GM12878 (cell line): ENCODE measurements at regions not wholly inside any gene's neighbourhood (a gene's known extent, or its start where the extent isn't known, plus 50 kb on each side); places are given as distances from the start of the nearest gene placed in this dataset.

Source experiments
- ATAC-seq: fragments of 200-7000 bp; cut with Tn5 transposase; 3 replicates; pipeline ENCODE4 v1.9.1; 2020; ENCODE audit warnings: mild to moderate bottlenecking, moderate library complexity
- BruUV-seq: library from RNA; stranded (reverse); fragments of 400-500 nt; replicated peaks from 2 replicates; lab custom pipeline; 2021; lab: Mats Ljungman, UMichigan
- CTCF ChIA-PET: fragments of 300-600 bp; sonication (Branson Sonifier 250); formaldehyde crosslinking; extraction: SDS; loops from one replicate; lab custom pipeline; 2021; ENCODE audit warnings: inconsistent platforms; lab: Yijun Ruan, JAX
- POLR2A ChIA-PET: fragments of 350-600 bp; formaldehyde crosslinking; extraction: SDS; loops from one replicate; lab custom pipeline; 2021; ENCODE audit warnings: inconsistent platforms; lab: Charles Lee
- RAD21 ChIA-PET: fragments of 300-600 bp; sonication (Branson Sonifier 250); formaldehyde crosslinking; loops from one replicate; lab custom pipeline; 2023; ENCODE audit warnings: antibody characterized with exemption; ENCODE audit not compliant: unreplicated experiment; lab: Charles Lee
- SMC1A ChIA-PET: fragments of 300-600 bp; sonication (Branson Sonifier 250); formaldehyde crosslinking; loops from one replicate; lab custom pipeline; 2023; ENCODE audit not compliant: unreplicated experiment, uncharacterized antibody; lab: Charles Lee
- DNase-seq: peaks from one replicate; pipeline ENCODE4 v3.0.0-alpha.2; 2011; ENCODE audit warnings: low read depth, low spot score
- FAIRE-seq: peaks from 3 replicates; lab custom pipeline; 2011; peaks lifted over from hg19 to GRCh38; lab: Jason Lieb, UNC
- H2AFZ ChIP-seq: 2 replicates; pipeline ENCODE4 v1.6.0; 2011; ENCODE audit warnings: low read depth, low read length, control low read depth; ENCODE audit not compliant: control insufficient read depth
- H3K27ac ChIP-seq: 2 replicates; pipeline ENCODE4 v1.5.1; 2011; ENCODE audit warnings: control low read depth; ENCODE audit not compliant: control insufficient read depth, insufficient read depth
- H3K27me3 ChIP-seq, 2 experiments: replicated peaks in 1 of 2; 2 replicates each; pipeline versions ENCODE4 v1.6.0 to v1.6.1; 2011; ENCODE audit warnings: low read length in 1 of 2; ENCODE audit not compliant: control insufficient read depth in 2 of 2, insufficient read depth in 2 of 2
- H3K36me3 ChIP-seq, 2 experiments: 2 replicates each; pipeline ENCODE4 v1.5.1; 2011; ENCODE audit warnings: low read length in 1 of 2; ENCODE audit not compliant: control insufficient read depth in 2 of 2, insufficient read depth in 2 of 2
- H3K4me1 ChIP-seq: 2 replicates; pipeline ENCODE4 v1.6.1; 2011; ENCODE audit warnings: mild to moderate bottlenecking, low read length, moderate library complexity, mixed read lengths; ENCODE audit not compliant: control insufficient read depth, insufficient read depth
- H3K4me2 ChIP-seq: 2 replicates; pipeline ENCODE4 v1.6.0; 2011; ENCODE audit warnings: control low read depth; ENCODE audit not compliant: control insufficient read depth, insufficient read depth
- H3K4me3 ChIP-seq: fragments of 200-600 bp; sonication (generic); 2 replicates; pipeline ENCODE4 v1.5.1; 2016
- H3K79me2 ChIP-seq: 2 replicates; pipeline ENCODE4 v1.6.0; 2011; ENCODE audit warnings: low read length; ENCODE audit not compliant: control insufficient read depth, insufficient read depth
- H3K9ac ChIP-seq: 2 replicates; pipeline ENCODE4 v1.8.0; 2011; ENCODE audit warnings: low read length, control low read depth, mixed read lengths; ENCODE audit not compliant: control insufficient read depth, insufficient read depth
- H3K9me3 ChIP-seq: replicated peaks from 3 replicates; pipeline ENCODE4 v1.5.1; 2011; ENCODE audit warnings: mild to moderate bottlenecking, low read length; ENCODE audit not compliant: control insufficient read depth, insufficient read depth
- H4K20me1 ChIP-seq: 2 replicates; pipeline ENCODE4 v1.6.0; 2011; ENCODE audit not compliant: control insufficient read depth, insufficient read depth
- ASH2L ChIP-seq: fragments of 300-600, 200-600 bp; sonication (generic); IDR thresholded peaks from 2 replicates; pipeline ENCODE4 v1.6.1; 2017; ENCODE audit warnings: low read depth, mild to moderate bottlenecking, borderline replicate concordance
- BRCA1 ChIP-seq: IDR thresholded peaks from 2 replicates; pipeline ENCODE4 v1.6.1; 2011; ENCODE audit warnings: low read depth, low read length, improper control_type of control experiment
- CBX3 ChIP-seq: fragments of 200-600 bp; sonication (generic); IDR thresholded peaks from 2 replicates; pipeline ENCODE4 v1.6.1; 2016; ENCODE audit warnings: low read depth, borderline replicate concordance
- CEBPB ChIP-seq, 2 experiments: fragments of 150-350 bp in 1 of 2; IDR thresholded peaks; 2 replicates each; pipeline ENCODE4 v1.6.1; 2012 to 2014; ENCODE audit warnings: low read depth in 2 of 2, low read length in 2 of 2, borderline replicate concordance in 1 of 2, inconsistent platforms in 1 of 2
- CREB1 ChIP-seq: IDR thresholded peaks from 2 replicates; pipeline ENCODE4 v1.6.1; 2012; ENCODE audit warnings: low read depth, mild to moderate bottlenecking, inconsistent platforms
- CTCF ChIP-seq, 3 experiments: IDR thresholded peaks in 2 of 3; conservative IDR thresholded peaks in 1 of 3; 2 replicates each; pipeline ENCODE4 v1.5.1; 2011; ENCODE audit warnings: low read depth in 3 of 3, low read length in 3 of 3, mild to moderate bottlenecking in 3 of 3, control low read depth in 2 of 3, moderate library complexity in 2 of 3, inconsistent platforms in 1 of 3, mixed read lengths in 1 of 3; ENCODE audit not compliant: control insufficient read depth in 2 of 3, insufficient read depth in 1 of 3; ENCODE audit errors: extremely low read depth in 1 of 3
- IRF3 ChIP-seq: fragments of 450-650 bp; IDR thresholded peaks from 2 replicates; pipeline ENCODE4 v1.6.1; 2014; ENCODE audit warnings: mild to moderate bottlenecking
- JUND ChIP-seq: IDR thresholded peaks from 2 replicates; pipeline ENCODE4 v1.6.1; 2012; ENCODE audit warnings: low read depth, mild to moderate bottlenecking, low read length, improper control_type of control experiment, moderate library complexity
- MTA2 ChIP-seq: fragments of 450-650 bp; IDR thresholded peaks from 2 replicates; pipeline ENCODE4 v1.6.1; 2016; ENCODE audit warnings: low read depth, mild to moderate bottlenecking, moderate library complexity
- NR2C1 ChIP-seq: fragments of 450-650 bp; IDR thresholded peaks from 2 replicates; pipeline ENCODE4 v1.6.1; 2017; ENCODE audit warnings: antibody characterized with exemption, mild to moderate bottlenecking, moderate library complexity
- PBX3 ChIP-seq: IDR thresholded peaks from 2 replicates; pipeline ENCODE4 v1.6.1; 2011; ENCODE audit warnings: mild to moderate bottlenecking, low read depth, low read length, moderate library complexity; ENCODE audit not compliant: insufficient replicate concordance
- POLR2AphosphoS5 ChIP-seq: IDR thresholded peaks from 2 replicates; pipeline ENCODE4 v1.6.1; 2011; ENCODE audit warnings: mild to moderate bottlenecking, low read length, inconsistent platforms
- STAT1 ChIP-seq: fragments of 450-650 bp; conservative IDR thresholded peaks from 2 replicates; pipeline ENCODE4 v1.6.1; 2014; ENCODE audit warnings: antibody characterized with exemption, mild to moderate bottlenecking
- SUZ12 ChIP-seq: fragments of 200-600 bp; sonication (generic); IDR thresholded peaks from one replicate; pipeline ENCODE4 v1.6.1; 2018; ENCODE audit warnings: antibody characterized with exemption, mild to moderate bottlenecking; ENCODE audit not compliant: unreplicated experiment
- TBL1XR1 ChIP-seq: IDR thresholded peaks from 2 replicates; pipeline ENCODE4 v1.6.1; 2012; ENCODE audit warnings: low read depth, low read length, improper control_type of control experiment
- WRNIP1 ChIP-seq: IDR thresholded peaks from 2 replicates; pipeline ENCODE4 v1.6.1; 2011; ENCODE audit warnings: low read depth, low read length, improper control_type of control experiment, borderline replicate concordance
- ZNF622 ChIP-seq: fragments of 450-650 bp; IDR thresholded peaks from 2 replicates; pipeline ENCODE4 v1.6.1; 2017; ENCODE audit warnings: mild to moderate bottlenecking, inconsistent platforms
- ZSCAN29 ChIP-seq: fragments of 450-650 bp; IDR thresholded peaks from 2 replicates; pipeline ENCODE4 v1.6.1; 2017; ENCODE audit warnings: mild to moderate bottlenecking, moderate library complexity
- ZZZ3 ChIP-seq: IDR thresholded peaks from 2 replicates; pipeline ENCODE4 v1.6.1; 2011; ENCODE audit warnings: low read depth; ENCODE audit not compliant: control insufficient read depth, insufficient read length
- WGBS: methylation state at CpG from one replicate; pipeline ENCODE4 v1.1.6; 2016; ENCODE audit warnings: low lambda C conversion rate; ENCODE audit not compliant: insufficient replicate concordance, insufficient coverage; ENCODE audit errors: missing lambda C conversion rate; 5-methylcytosine and 5-hydroxymethylcytosine counted together
- in situ Hi-C: fragments of 300-500 bp; cut with MboI; formaldehyde crosslinking; loops from 9 replicates; pipeline ENCODE4 v1.14.3; 2018; ENCODE audit warnings: mixed read lengths
- intact Hi-C: fragments of 100-400 bp; cut with micrococcal nuclease; formaldehyde crosslinking; loops from one replicate; pipeline ENCODE4 v1.14.2; 2022; ENCODE audit not compliant: unreplicated experiment
- TF ChIP-seq, protein P1 (sequence below): IDR thresholded peaks from 2 replicates; pipeline ENCODE4 v1.6.1; 2011; ENCODE audit warnings: low read depth, mild to moderate bottlenecking, low read length, moderate library complexity, borderline replicate concordance; ENCODE audit errors: extremely low read depth

DNA sequence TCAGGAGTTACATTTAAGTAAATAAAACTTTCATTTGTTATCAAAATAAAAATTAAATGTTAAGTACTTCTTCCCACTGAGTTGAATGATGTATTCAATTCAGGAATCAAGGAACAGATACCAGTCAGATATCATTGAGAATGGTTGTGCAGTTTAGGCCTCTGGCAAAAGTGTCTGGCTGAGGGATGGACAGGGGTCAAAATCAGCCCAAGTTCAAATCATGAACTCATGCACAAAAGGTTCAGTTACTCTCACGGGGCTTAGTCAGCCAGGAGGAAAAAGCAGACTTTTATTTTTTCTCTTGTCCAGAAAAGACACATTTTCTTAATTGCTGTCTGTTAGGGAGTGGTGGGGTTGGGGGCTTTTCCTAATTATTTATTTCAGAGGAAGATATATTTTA is 166.3 kb downstream of the RASSF9 start:
- intact Hi-C loops, result no loop called here
- no peak overlapping the region for H3K9ac ChIP-seq
- SMC1A ChIA-PET, result no interaction called here
- CTCF ChIA-PET, result no interaction called here
- FAIRE-seq, result no peak
- no peak for DNase-seq
- no peak for ATAC-seq
- H3K79me2 ChIP-seq, result no peaks in the 10 kb centered on the region
- BruUV-seq, result no TSS peak
- no peaks in the 10 kb centered on the region for H3K4me1 ChIP-seq
- POLR2A ChIA-PET, result no interaction called here
- H3K9me3 ChIP-seq, result no peaks in the 10 kb centered on the region
- in situ Hi-C loops, result no loop called here
- H3K4me3 ChIP-seq, result no peak overlapping the region
- H3K36me3 ChIP-seq, result no peaks in the 10 kb centered on the region
- H3K27ac ChIP-seq, result no peak overlapping the region
- RAD21 ChIA-PET, result no interaction called here
- H3K4me2 ChIP-seq, result no peak overlapping the region
- WGBS, result 0% methylated on average over 1 of the region's 1 CpG
- no peak overlapping the region for H2AFZ ChIP-seq
- H4K20me1 ChIP-seq, result no peaks in the 10 kb centered on the region
- H3K27me3 ChIP-seq, result no peaks in the 10 kb centered on the region
- TF ChIP-seq STAT1, result no peak
- TF ChIP-seq, protein P1, sequence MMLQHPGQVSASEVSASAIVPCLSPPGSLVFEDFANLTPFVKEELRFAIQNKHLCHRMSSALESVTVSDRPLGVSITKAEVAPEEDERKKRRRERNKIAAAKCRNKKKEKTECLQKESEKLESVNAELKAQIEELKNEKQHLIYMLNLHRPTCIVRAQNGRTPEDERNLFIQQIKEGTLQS, result no peak
- no peak for TF ChIP-seq CTCF (IDR thresholded peaks at IDR 0.05 in 2 of 3, conservative IDR thresholded peaks at IDR 0.05 in 1 of 3; ENCODE audit: control insufficient read depth in 2 of 3, extremely low read depth in 1 of 3, insufficient read depth in 1 of 3, low read depth in 3 of 3, low read length in 3 of 3)
- no peak for TF ChIP-seq ZSCAN29
- no peak for TF ChIP-seq CREB1
- TF ChIP-seq MTA2, result no peak
- TF ChIP-seq BRCA1, result no peak
- no peak for TF ChIP-seq NR2C1
- TF ChIP-seq ASH2L, result no peak
- TF ChIP-seq SUZ12, result no peak
- TF ChIP-seq ZZZ3, result no peak
- no peak for TF ChIP-seq WRNIP1
- no peak for TF ChIP-seq IRF3
- TF ChIP-seq ZNF622, result no peak
- no peak for TF ChIP-seq PBX3
- TF ChIP-seq JUND, result no peak
- no peak for TF ChIP-seq TBL1XR1
- no peak for TF ChIP-seq CBX3
- no peak for TF ChIP-seq CEBPB (IDR thresholded peaks at IDR 0.05; ENCODE audit: borderline replicate concordance in 1 of 2, low read depth in 2 of 2, low read length in 2 of 2)
- no peak for TF ChIP-seq POLR2AphosphoS5
- TF ChIP-seq, all 136 proteins: peak for 0
